ENCODE measurements at regions not wholly inside any gene's neighbourhood (a gene's known extent, or its start where the extent isn't known, plus 50 kb on each side); places are given as distances from the start of the nearest gene placed in this dataset.

DNA sequence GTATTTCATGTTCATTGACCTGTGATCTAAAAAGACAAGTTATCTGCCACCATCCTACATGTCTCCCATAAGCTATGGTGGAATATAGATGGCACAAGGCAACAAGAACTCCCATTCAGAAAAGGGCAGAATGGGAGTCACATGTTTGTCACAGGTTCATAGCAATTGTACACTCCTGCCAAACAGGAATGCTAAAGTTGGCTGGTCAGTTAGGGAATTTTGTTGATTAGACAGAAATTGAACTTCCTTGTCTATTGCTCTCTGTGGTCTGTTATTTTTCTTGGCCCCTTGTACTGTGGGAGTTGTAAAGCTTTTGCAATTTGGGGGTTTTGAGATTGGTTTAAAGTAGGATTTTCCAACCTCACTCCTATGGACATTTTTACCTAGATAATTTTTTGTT, 101.7 kb upstream of the SOD3 start:
- Histone ChIP-seq H3K4me3 (no peak overlapping the region), H3K36me3 (no peaks in the 10 kb centered on the region), H3K4me1 (no peaks in the 10 kb centered on the region), H3K27me3 (no peaks in the 10 kb centered on the region), H3K9me3 (no peaks in the 10 kb centered on the region), H3K27ac (no peak overlapping the region)
- DNase-seq (no peak), ATAC-seq (ENCODE audit: low FRiP score in 2 of 2) (no peak)
- no peak for TF ChIP-seq POLR2A (IDR thresholded peaks at IDR 0.05)
- TF ChIP-seq POLR2AphosphoS5 (IDR thresholded peaks at IDR 0.05): no peak
- TF ChIP-seq EP300 (IDR thresholded peaks at IDR 0.05): no peak
- TF ChIP-seq, protein P1, sequence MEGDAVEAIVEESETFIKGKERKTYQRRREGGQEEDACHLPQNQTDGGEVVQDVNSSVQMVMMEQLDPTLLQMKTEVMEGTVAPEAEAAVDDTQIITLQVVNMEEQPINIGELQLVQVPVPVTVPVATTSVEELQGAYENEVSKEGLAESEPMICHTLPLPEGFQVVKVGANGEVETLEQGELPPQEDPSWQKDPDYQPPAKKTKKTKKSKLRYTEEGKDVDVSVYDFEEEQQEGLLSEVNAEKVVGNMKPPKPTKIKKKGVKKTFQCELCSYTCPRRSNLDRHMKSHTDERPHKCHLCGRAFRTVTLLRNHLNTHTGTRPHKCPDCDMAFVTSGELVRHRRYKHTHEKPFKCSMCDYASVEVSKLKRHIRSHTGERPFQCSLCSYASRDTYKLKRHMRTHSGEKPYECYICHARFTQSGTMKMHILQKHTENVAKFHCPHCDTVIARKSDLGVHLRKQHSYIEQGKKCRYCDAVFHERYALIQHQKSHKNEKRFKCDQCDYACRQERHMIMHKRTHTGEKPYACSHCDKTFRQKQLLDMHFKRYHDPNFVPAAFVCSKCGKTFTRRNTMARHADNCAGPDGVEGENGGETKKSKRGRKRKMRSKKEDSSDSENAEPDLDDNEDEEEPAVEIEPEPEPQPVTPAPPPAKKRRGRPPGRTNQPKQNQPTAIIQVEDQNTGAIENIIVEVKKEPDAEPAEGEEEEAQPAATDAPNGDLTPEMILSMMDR (IDR thresholded peaks at IDR 0.05): no peak

DNA sequence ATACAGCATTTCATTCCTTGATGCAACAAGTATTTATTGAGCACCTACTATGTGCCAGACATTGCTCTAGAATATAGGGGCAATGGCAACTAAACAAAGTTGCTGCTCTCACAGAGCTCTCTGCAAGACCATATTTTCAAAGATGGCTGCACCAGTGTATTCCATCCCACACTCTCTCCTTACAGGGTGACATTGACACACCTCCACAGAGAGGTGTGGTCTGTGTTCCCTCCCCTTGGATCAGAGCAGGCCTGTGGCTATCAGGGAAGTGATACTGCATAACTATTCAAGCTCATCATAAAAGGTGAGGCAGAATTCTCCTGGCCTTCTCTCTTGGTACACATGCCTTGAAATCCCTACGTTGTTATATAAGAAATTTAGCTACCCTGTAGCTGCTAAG, 95.3 kb upstream of the SOD3 start:
- Histone ChIP-seq H3K4me1 (no peaks in the 10 kb centered on the region), H3K27ac (no peak overlapping the region), H3K4me3 (no peak overlapping the region), H3K36me3 (no peaks in the 10 kb centered on the region), H3K9me3 (no peaks in the 10 kb centered on the region), H3K27me3 (no peaks in the 10 kb centered on the region)
- ATAC-seq (ENCODE audit: low FRiP score in 2 of 2) (no peak), DNase-seq (no peak)
- TF ChIP-seq POLR2A (IDR thresholded peaks at IDR 0.05) (no peak), POLR2AphosphoS5 (IDR thresholded peaks at IDR 0.05) (no peak), EP300 (IDR thresholded peaks at IDR 0.05) (no peak)
- TF ChIP-seq, protein P1 (IDR thresholded peaks at IDR 0.05): no peak
- WGBS, 2 donors: 85 to 94% methylated on average over 1 of the region's 1 CpG

DNA sequence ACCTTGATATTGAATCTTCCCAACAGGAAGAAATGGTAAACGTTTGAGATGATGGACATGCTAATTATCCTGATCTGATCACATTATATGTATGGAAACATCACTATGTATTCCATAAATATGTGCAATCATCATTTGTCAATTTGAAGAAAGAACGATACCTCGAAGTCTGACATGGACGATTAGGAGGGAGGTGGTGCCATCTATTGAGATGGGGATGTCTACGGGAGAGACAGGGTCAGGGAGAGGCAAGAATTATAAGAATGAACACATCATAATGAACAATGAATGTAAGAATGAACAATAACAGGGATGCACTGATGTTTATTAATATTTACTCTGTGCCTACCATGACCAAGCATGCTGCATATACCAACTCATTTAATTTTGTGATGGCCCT, 93.7 kb upstream of the SOD3 start:
- H3K27ac ChIP-seq: no peak overlapping the region
- H3K9me3 ChIP-seq: no peaks in the 10 kb centered on the region
- 78 to 79% methylated on average over 5 of the region's 5 CpGs for WGBS, 2 donors
- H3K27me3 ChIP-seq: no peaks in the 10 kb centered on the region
- no peak for DNase-seq
- no peaks in the 10 kb centered on the region for H3K36me3 ChIP-seq
- no peak for ATAC-seq (ENCODE audit: low FRiP score in 2 of 2)
- TF ChIP-seq, protein P1 (IDR thresholded peaks at IDR 0.05): no peak
- TF ChIP-seq POLR2A (IDR thresholded peaks at IDR 0.05) (no peak), POLR2AphosphoS5 (IDR thresholded peaks at IDR 0.05) (no peak), EP300 (IDR thresholded peaks at IDR 0.05) (no peak)
- H3K4me1 ChIP-seq: no peaks in the 10 kb centered on the region
- H3K4me3 ChIP-seq: no peak overlapping the region

DNA sequence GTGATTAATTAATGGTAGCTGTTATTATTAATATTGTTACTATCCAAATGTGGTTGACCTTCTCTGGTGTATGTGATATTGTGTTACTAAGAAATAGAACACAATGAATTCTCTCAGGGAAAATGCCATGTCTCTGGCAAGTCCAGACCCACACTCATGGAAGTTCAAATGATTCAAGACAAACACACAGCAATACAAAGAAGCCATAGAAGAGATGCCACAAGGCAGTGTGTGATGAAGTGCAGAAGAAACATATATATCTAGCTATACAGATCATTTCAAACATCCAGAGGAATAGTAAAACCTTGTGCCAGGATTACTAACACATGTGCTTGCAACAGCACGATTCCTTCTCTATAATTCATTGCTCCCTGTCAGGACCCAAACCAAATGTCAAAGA, 93.1 kb upstream of the SOD3 start:
- no peak for TF ChIP-seq POLR2AphosphoS5 (IDR thresholded peaks at IDR 0.05)
- no peak for TF ChIP-seq EP300 (IDR thresholded peaks at IDR 0.05)
- TF ChIP-seq, protein P1 (IDR thresholded peaks at IDR 0.05): no peak
- TF ChIP-seq POLR2A (IDR thresholded peaks at IDR 0.05): no peak
- H3K27me3 ChIP-seq: no peaks in the 10 kb centered on the region
- H3K4me3 ChIP-seq: no peak overlapping the region
- H3K4me1 ChIP-seq: no peaks in the 10 kb centered on the region
- no peak overlapping the region for H3K27ac ChIP-seq
- H3K9me3 ChIP-seq: no peaks in the 10 kb centered on the region
- DNase-seq: no peak
- H3K36me3 ChIP-seq: no peaks in the 10 kb centered on the region
- WGBS, 2 donors: 60 to 67% methylated on average over 1 of the region's 1 CpG
- no peak for ATAC-seq (ENCODE audit: low FRiP score in 2 of 2)

DNA sequence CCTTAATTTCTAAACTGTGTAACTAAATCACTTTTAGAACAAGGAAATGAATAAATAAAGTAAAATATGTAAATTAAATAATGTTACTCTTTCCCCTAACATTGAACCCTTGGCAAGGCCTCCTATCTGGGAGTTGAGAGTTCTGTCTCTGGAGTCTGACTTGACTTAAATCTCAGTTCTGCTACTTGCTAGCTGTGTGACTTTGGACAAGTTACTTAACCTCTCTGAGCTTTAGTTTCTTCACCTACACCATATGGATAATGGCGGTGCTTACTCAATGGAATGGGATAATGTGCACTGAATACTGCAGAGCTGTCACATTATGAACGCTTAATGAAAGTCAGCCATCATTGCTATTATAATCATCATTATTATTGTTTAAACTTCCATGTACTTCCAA, 92.1 kb upstream of the SOD3 start:
- no peak for TF ChIP-seq POLR2A (IDR thresholded peaks at IDR 0.05)
- H3K27ac ChIP-seq: no peak overlapping the region
- no peak overlapping the region for H3K4me3 ChIP-seq
- no peaks in the 10 kb centered on the region for H3K27me3 ChIP-seq
- no peak for ATAC-seq (ENCODE audit: low FRiP score in 2 of 2)
- no peaks in the 10 kb centered on the region for H3K36me3 ChIP-seq
- DNase-seq: no peak
- no peaks in the 10 kb centered on the region for H3K9me3 ChIP-seq
- H3K4me1 ChIP-seq: no peaks in the 10 kb centered on the region
- 94 to 98% methylated on average over 2 of the region's 2 CpGs for WGBS, 2 donors

Data from upper lobe of left lung (tissue), 6 donors.